Stimulated activated memory B cell treated with anti-CD40 and anti-IgM and Interleukin-4, amounts not matched to agents 10 μg/mL and 1 μg/mL and 100 μg/mL, for 72 hours (primary cell): ENCODE measurements at regions not wholly inside any gene's neighbourhood (a gene's known extent, or its start where the extent isn't known, plus 50 kb on each side); places are given as distances from the start of the nearest gene placed in this dataset.

ENCODE experiments used
- ATAC-seq: fragments of 150-1000 bp; cut with Tn5 transposase; 2 replicates; pipeline ENCODE4 v1.10.0; 2021
- H3K27ac Mint-ChIP-seq: one replicate; pipeline ENCODE4 v1.8.0; 2022; ENCODE audit warnings: mild to moderate bottlenecking, mixed read lengths
- H3K27me3 Mint-ChIP-seq: one replicate; pipeline ENCODE4 v1.8.0; 2022; ENCODE audit warnings: mixed read lengths
- H3K36me3 Mint-ChIP-seq: one replicate; pipeline ENCODE4 v1.8.0; 2022; ENCODE audit warnings: mixed read lengths
- H3K4me1 Mint-ChIP-seq: one replicate; pipeline ENCODE4 v1.8.0; 2022; ENCODE audit warnings: mixed read lengths
- H3K4me3 Mint-ChIP-seq: one replicate; pipeline ENCODE4 v1.8.0; 2022; ENCODE audit warnings: mild to moderate bottlenecking, moderate library complexity, mixed read lengths
- H3K9me3 Mint-ChIP-seq: one replicate; pipeline ENCODE4 v1.8.0; 2022; ENCODE audit warnings: mixed read lengths

GRCh38 chr20:40196846-40197436 lies 492.1 kb downstream of the MAFB start:
- Mint-ChIP-seq H3K27ac (no peak overlapping the region), H3K36me3 (no peaks in the 10 kb centered on the region), H3K27me3 (no peaks in the 10 kb centered on the region), H3K4me3 (no peak overlapping the region), H3K4me1 (no peaks in the 10 kb centered on the region), H3K9me3 (no peaks in the 10 kb centered on the region)
- no peak for ATAC-seq

DNA sequence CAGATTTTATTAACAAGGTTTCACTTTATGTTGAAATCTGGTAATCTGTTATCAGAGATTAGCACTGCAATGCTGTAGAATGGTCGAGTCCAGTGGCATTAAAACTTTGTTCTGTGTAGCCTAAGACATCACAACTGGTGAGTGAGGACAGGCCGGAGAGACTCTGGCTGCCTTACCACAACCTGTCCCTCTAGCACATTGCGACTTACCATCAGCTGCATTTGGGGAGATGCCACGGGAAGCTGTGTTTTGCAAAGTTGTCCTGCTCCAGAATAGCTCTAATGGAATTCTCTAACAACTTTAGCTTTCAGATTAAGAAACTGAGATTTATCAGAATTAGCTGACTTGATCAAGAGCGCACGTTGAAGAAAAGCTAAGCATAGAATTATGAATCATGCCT lies 493.3 kb downstream of the MAFB start:
- H3K27me3 Mint-ChIP-seq, result no peaks in the 10 kb centered on the region
- no peaks in the 10 kb centered on the region for H3K4me1 Mint-ChIP-seq
- H3K4me3 Mint-ChIP-seq, result no peak overlapping the region
- ATAC-seq, result no peak
- no peak overlapping the region for H3K27ac Mint-ChIP-seq
- no peaks in the 10 kb centered on the region for H3K36me3 Mint-ChIP-seq
- H3K9me3 Mint-ChIP-seq, result no peaks in the 10 kb centered on the region

- Mint-ChIP-seq H3K36me3 (no peaks in the 10 kb centered on the region), H3K9me3 (no peaks in the 10 kb centered on the region), H3K4me3 (no peak overlapping the region), H3K27me3 (peaks cover 25% of the 10 kb centered on the region), H3K4me1 (no peaks in the 10 kb centered on the region), H3K27ac (no peak overlapping the region)
- ATAC-seq, result no peak
These were observed 496.5 kb downstream of the MAFB start for GRCh38 chr20:40192529-40192928.

DNA sequence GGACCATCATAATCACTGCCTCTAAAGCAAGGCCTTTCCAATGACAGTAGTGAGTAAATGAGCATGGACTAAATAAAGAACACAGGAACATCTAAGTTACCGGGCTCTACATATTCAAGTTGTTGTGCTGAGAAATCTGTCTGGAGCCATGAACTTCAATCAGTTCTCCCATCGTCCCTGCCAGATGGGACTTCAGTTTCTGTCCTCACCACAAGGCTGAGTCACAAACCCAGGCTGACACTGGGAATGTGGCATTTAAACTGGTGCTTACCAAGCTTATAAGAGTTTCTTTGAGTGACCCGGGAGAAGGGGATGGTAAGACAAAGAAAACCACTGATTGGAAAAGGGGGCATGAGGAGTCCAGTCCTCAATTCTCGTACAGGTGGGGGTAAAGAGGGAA lies 497.0 kb downstream of the MAFB start:
- Mint-ChIP-seq H3K27ac (no peak overlapping the region), H3K36me3 (no peaks in the 10 kb centered on the region), H3K9me3 (no peaks in the 10 kb centered on the region), H3K27me3 (peaks cover 25% of the 10 kb centered on the region), H3K4me3 (no peak overlapping the region), H3K4me1 (no peaks in the 10 kb centered on the region)
- ATAC-seq, result no peak

DNA sequence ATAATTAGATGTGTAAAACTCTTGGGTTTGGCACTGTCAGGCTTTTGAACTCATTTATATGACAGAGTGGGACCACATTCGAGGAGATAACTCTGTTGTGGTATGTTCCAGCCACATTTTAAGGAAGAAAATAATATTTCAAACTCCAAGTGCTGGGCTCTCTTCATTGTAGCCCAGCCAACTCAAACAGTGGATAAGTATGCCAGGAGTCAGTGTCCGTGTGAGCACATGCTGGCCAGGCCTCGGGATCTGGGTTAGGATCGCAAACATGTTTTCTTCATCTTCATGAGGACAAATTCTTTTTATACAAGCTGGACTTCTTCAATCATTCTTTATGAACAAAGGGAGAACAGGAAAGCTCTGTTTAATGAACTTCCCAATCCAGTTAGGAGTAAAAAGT lies 497.5 kb downstream of the MAFB start:
- Mint-ChIP-seq H3K4me3 (no peak overlapping the region), H3K36me3 (no peaks in the 10 kb centered on the region), H3K27me3 (peaks cover 25% of the 10 kb centered on the region), H3K9me3 (no peaks in the 10 kb centered on the region), H3K27ac (no peak overlapping the region), H3K4me1 (no peaks in the 10 kb centered on the region)
- ATAC-seq, result no peak

GRCh38 chr20:40189621-40190020 lies 499.4 kb downstream of the MAFB start:
- H3K4me1 Mint-ChIP-seq, result no peaks in the 10 kb centered on the region
- no peak for ATAC-seq

GRCh38 chr20:40188319-40188718 lies 500.7 kb downstream of the MAFB start:
- Mint-ChIP-seq H3K27ac (no peak overlapping the region), H3K9me3 (no peaks in the 10 kb centered on the region), H3K36me3 (no peaks in the 10 kb centered on the region), H3K4me1 (no peaks in the 10 kb centered on the region), H3K27me3 (peaks cover 25% of the 10 kb centered on the region), H3K4me3 (no peak overlapping the region)
- no peak for ATAC-seq

More at GRCh38 chr20:40189621-40190020, 499.4 kb downstream of the MAFB start:
- Mint-ChIP-seq H3K9me3 (no peaks in the 10 kb centered on the region), H3K4me3 (no peak overlapping the region), H3K36me3 (no peaks in the 10 kb centered on the region), H3K27me3 (peaks cover 25% of the 10 kb centered on the region), H3K27ac (no peak overlapping the region)

- no peak overlapping the region for H3K27ac Mint-ChIP-seq
- peaks cover 25% of the 10 kb centered on the region for H3K27me3 Mint-ChIP-seq
- ATAC-seq, result no peak
- H3K4me1 Mint-ChIP-seq, result no peaks in the 10 kb centered on the region
- H3K36me3 Mint-ChIP-seq, result no peaks in the 10 kb centered on the region
- no peaks in the 10 kb centered on the region for H3K9me3 Mint-ChIP-seq
- no peak overlapping the region for H3K4me3 Mint-ChIP-seq
These were observed 502.2 kb downstream of the MAFB start for GRCh38 chr20:40186826-40187225.

DNA sequence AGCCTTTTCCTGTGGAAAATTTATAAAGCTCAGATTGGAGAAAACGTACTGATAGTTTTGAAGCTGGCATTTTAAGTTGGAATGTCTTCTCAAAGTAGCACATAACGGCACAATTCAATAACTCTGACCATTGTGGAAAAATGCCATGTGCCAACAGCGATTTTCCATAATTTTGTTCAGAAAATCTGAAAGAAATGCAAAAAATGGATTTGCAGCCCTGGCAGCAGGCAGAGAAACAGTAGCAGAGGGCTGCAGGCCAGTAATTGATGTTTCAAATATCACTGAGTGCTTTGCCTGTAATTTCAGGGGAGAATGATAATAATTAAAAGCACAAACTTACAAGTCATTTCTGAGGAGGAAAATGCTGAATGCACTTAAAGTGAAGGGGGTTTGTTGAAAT lies 507.4 kb downstream of the MAFB start:
- peaks cover 4% of the 10 kb centered on the region for H3K9me3 Mint-ChIP-seq
- H3K36me3 Mint-ChIP-seq, result no peaks in the 10 kb centered on the region
- no peaks in the 10 kb centered on the region for H3K4me1 Mint-ChIP-seq
- no peak overlapping the region for H3K27ac Mint-ChIP-seq
- ATAC-seq, result no peak
- no peak overlapping the region for H3K4me3 Mint-ChIP-seq
- no peaks in the 10 kb centered on the region for H3K27me3 Mint-ChIP-seq

GRCh38 chr20:40176098-40176841 lies 512.8 kb downstream of the MAFB start:
- ATAC-seq, result no peak

GRCh38 chr20:40175296-40175695 lies 513.7 kb downstream of the MAFB start:
- peaks cover 4% of the 10 kb centered on the region for H3K9me3 Mint-ChIP-seq
- H3K4me3 Mint-ChIP-seq, result no peak overlapping the region
- ATAC-seq, result no peak
- H3K27ac Mint-ChIP-seq, result no peak overlapping the region
- no peaks in the 10 kb centered on the region for H3K4me1 Mint-ChIP-seq
- H3K27me3 Mint-ChIP-seq, result peaks cover 19% of the 10 kb centered on the region
- no peaks in the 10 kb centered on the region for H3K36me3 Mint-ChIP-seq

More at GRCh38 chr20:40176098-40176841, 512.8 kb downstream of the MAFB start:
- no peak overlapping the region for H3K4me3 Mint-ChIP-seq
- no peaks in the 10 kb centered on the region for H3K36me3 Mint-ChIP-seq
- H3K27me3 Mint-ChIP-seq, result peaks cover 19% of the 10 kb centered on the region
- peaks cover 4% of the 10 kb centered on the region for H3K9me3 Mint-ChIP-seq
- no peaks in the 10 kb centered on the region for H3K4me1 Mint-ChIP-seq
- H3K27ac Mint-ChIP-seq, result no peak overlapping the region

GRCh38 chr20:40173872-40174271 lies 515.2 kb downstream of the MAFB start:
- no peaks in the 10 kb centered on the region for H3K4me1 Mint-ChIP-seq
- H3K4me3 Mint-ChIP-seq, result no peak overlapping the region
- peaks cover 4% of the 10 kb centered on the region for H3K9me3 Mint-ChIP-seq
- peaks cover 19% of the 10 kb centered on the region for H3K27me3 Mint-ChIP-seq
- no peak overlapping the region for H3K27ac Mint-ChIP-seq
- ATAC-seq, result no peak
- no peaks in the 10 kb centered on the region for H3K36me3 Mint-ChIP-seq

- Mint-ChIP-seq H3K4me3 (no peak overlapping the region), H3K36me3 (no peaks in the 10 kb centered on the region), H3K9me3 (no peaks in the 10 kb centered on the region), H3K4me1 (no peaks in the 10 kb centered on the region), H3K27ac (no peak overlapping the region), H3K27me3 (peaks cover 8% of the 10 kb centered on the region)
- ATAC-seq, result no peak
These were observed 519.9 kb downstream of the MAFB start for GRCh38 chr20:40168981-40169620.

DNA sequence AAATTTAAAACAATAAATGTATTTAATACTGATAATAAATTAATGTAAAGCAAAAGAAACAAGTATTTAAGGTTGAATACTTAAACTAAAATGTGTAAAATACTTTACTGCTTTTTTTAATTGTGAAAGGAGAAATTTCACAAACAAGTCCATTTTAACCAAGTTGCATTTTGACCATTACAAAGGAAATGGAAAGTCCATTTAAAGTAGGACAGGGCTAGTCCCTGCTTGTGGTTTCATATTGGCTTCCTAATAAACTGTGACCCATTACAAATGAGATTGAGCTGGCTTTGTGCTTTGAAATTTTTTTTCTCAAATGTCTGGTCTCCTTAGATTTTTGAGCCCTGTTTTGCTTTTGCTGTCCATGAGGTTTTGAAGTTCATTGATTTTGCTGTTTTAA lies 527.6 kb downstream of the MAFB start:
- no peak overlapping the region for H3K27ac Mint-ChIP-seq
- peaks cover 12% of the 10 kb centered on the region for H3K27me3 Mint-ChIP-seq
- no peaks in the 10 kb centered on the region for H3K36me3 Mint-ChIP-seq
- no peak for ATAC-seq
- no peak overlapping the region for H3K4me3 Mint-ChIP-seq
- H3K9me3 Mint-ChIP-seq, result no peaks in the 10 kb centered on the region
- no peaks in the 10 kb centered on the region for H3K4me1 Mint-ChIP-seq

GRCh38 chr20:40160097-40160550 lies 528.9 kb downstream of the MAFB start:
- peaks cover 12% of the 10 kb centered on the region for H3K27me3 Mint-ChIP-seq
- no peaks in the 10 kb centered on the region for H3K4me1 Mint-ChIP-seq
- H3K36me3 Mint-ChIP-seq, result no peaks in the 10 kb centered on the region
- ATAC-seq, result no peak
- no peaks in the 10 kb centered on the region for H3K9me3 Mint-ChIP-seq
- no peak overlapping the region for H3K4me3 Mint-ChIP-seq
- no peak overlapping the region for H3K27ac Mint-ChIP-seq

DNA sequence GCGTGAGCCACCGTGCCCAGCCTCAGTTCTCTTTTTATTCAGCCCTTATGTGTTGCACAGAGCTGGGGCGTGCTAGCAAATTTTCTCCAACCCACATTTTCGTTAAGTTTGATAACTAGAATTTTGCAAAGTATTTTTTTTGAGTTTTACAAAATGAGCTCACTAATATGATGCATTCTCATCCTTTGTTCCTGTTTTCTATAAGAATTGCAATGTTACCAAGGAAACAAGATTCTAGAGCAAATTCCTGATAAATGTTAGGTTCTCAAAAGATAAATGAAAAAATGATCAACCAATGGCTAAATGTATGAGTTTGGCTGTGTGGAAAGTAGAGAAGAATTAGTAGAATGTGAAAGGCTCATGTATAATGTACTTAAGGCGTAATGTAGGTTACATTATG lies 529.8 kb downstream of the MAFB start:
- Mint-ChIP-seq H3K4me3 (no peak overlapping the region), H3K27ac (no peak overlapping the region), H3K4me1 (no peaks in the 10 kb centered on the region), H3K27me3 (peaks cover 17% of the 10 kb centered on the region), H3K36me3 (no peaks in the 10 kb centered on the region), H3K9me3 (no peaks in the 10 kb centered on the region)
- no peak for ATAC-seq
